GM12892 (cell line): ENCODE measurements at regions not wholly inside any gene's neighbourhood (a gene's known extent, or its start where the extent isn't known, plus 50 kb on each side); places are given as distances from the start of the nearest gene placed in this dataset.

Source experiments
- POLR2A ChIP-seq: IDR thresholded peaks from 2 replicates; pipeline ENCODE4 v1.6.1; 2011; ENCODE audit warnings: low read depth, low read length, control low read depth
- TAF1 ChIP-seq: IDR thresholded peaks from 2 replicates; pipeline ENCODE4 v1.6.1; 2011; ENCODE audit warnings: low read depth, mild to moderate bottlenecking, control low read depth, low read length, borderline replicate concordance

DNA sequence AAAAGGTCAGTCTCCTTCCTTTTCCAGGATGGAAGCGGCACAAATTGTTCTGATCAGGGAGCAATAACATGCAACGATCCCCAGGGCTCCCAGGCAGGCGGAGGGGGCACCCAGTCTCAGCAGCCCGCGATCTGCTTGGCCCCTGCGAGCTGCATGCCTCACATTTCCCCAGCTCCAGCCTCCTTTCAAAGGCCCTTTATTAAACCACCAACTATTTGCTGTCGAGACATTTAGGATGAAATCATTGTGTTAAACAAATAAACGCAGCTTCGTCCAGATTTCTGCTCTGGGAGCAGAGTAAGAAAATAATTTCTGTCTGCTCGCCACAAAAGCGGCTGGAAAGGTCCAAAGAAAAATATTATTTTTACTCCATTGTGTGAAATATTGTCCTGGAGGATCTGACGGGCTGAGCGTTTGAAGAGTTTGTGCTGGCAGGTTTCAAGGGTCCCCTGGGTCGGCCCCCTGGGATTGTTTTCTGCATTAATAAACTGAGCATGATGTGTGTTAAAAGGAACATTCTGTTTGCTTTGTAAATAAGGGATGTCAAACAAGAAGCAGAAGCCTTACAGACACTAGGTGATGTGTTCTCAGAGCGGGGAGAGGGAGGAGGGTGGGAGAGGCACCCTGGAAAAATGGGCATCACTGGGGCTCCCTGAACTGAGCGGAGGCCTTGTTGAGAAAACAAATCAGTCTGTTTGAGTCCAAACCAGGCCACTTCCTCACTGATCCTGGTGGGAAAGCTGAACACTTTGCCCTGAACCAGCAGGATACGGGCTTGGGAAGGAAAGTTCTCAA, 110.1 kb downstream of the FOXD1 start:
- TF ChIP-seq TAF1 (no peak), POLR2A (no peak)
